HCT116 (cell line): ENCODE measurements at regions not wholly inside any gene's neighbourhood (a gene's known extent, or its start where the extent isn't known, plus 50 kb on each side); places are given as distances from the start of the nearest gene placed in this dataset.

Experiments used
- ATAC-seq: fragments of 200-7000 bp; cut with Tn5 transposase; 2 replicates; pipeline ENCODE4 v1.9.1; 2020; ENCODE audit warnings: mild to moderate bottlenecking, moderate library complexity
- BruUV-seq: library from RNA; stranded (reverse); fragments of 400-500 nt; replicated peaks from 2 replicates; lab custom pipeline; 2021; lab: Mats Ljungman, UMichigan
- CTCF ChIA-PET: fragments of 300-600 bp; sonication (Branson Sonifier 250); formaldehyde crosslinking; loops from one replicate; lab custom pipeline; 2021; ENCODE audit warnings: antibody characterized with exemption; lab: Charles Lee
- POLR2A ChIA-PET: fragments of 300-600, 350-600 bp; sonication (Branson Sonifier 250); formaldehyde crosslinking; loops from one replicate; lab custom pipeline; 2021; ENCODE audit warnings: antibody characterized with exemption; lab: Charles Lee
- RAD21 ChIA-PET, 2 experiments: fragments of 300-600 bp; sonication (Branson Sonifier 250); formaldehyde crosslinking; loops; one replicate each; lab custom pipeline; 2023; ENCODE audit warnings: low total read pairs in 2 of 2; ENCODE audit not compliant: uncharacterized antibody in 2 of 2, unreplicated experiment in 2 of 2, low non-redundant PET in 1 of 2; lab: Charles Lee
- DNase-seq: peaks from one replicate; pipeline ENCODE4 v3.0.0-alpha.2; 2010; ENCODE audit warnings: low read depth, low spot score
- H2AFZ ChIP-seq: fragments of 200-600 bp; shearing (Covaris generic), sonication (generic); 2 replicates; pipeline ENCODE4 v1.6.1; 2017; ENCODE audit warnings: low read depth, mixed run types, mixed read lengths, antibody characterized with exemption, low read length; ENCODE audit not compliant: poor library complexity, severe bottlenecking
- H3K27ac ChIP-seq: 2 replicates; pipeline ENCODE4 v1.5.1; 2012; ENCODE audit warnings: low read depth, low read length
- H3K27me3 ChIP-seq: fragments of 200-600 bp; sonication (generic); 2 replicates; pipeline ENCODE4 v1.6.1; 2016; ENCODE audit warnings: mixed run types, low read length, mixed read lengths; ENCODE audit not compliant: insufficient read depth
- H3K36me3 ChIP-seq, 2 experiments: fragments of 200-500 bp in 1 of 2; fragments of 200-600 bp in 1 of 2; sonication (Bioruptor generic) in 1 of 2; sonication (generic) in 1 of 2; 2 replicates each; pipeline versions ENCODE4 v1.5.1 to v1.6.1; 2014 to 2016; ENCODE audit warnings: low read length in 2 of 2, inconsistent platforms in 1 of 2, mixed read lengths in 1 of 2, mixed run types in 1 of 2; ENCODE audit not compliant: insufficient read depth in 2 of 2, control insufficient read depth in 1 of 2
- H3K4me1 ChIP-seq, 2 experiments: fragments of 200-600 bp in 1 of 2; sonication (generic) in 1 of 2; 2 replicates each; pipeline versions ENCODE4 v1.5.1 to v1.6.1; 2012 to 2017; ENCODE audit warnings: low read length in 2 of 2, inconsistent platforms in 1 of 2, mild to moderate bottlenecking in 1 of 2, mixed read lengths in 1 of 2, mixed run types in 1 of 2, moderate library complexity in 1 of 2; ENCODE audit not compliant: insufficient read depth in 2 of 2, control insufficient read depth in 1 of 2
- H3K4me2 ChIP-seq: fragments of 200-600 bp; sonication (generic); 2 replicates; pipeline ENCODE4 v1.6.1; 2017; ENCODE audit warnings: mixed run types, low read length, mixed read lengths
- H3K4me3 ChIP-seq, 2 experiments: fragments of 200-600 bp in 1 of 2; sonication (generic) in 1 of 2; replicated peaks in 1 of 2; 2 replicates each; pipeline ENCODE4 v1.5.1; 2011 to 2016; ENCODE audit warnings: low read length in 2 of 2, control low read depth in 1 of 2, low read depth in 1 of 2, mild to moderate bottlenecking in 1 of 2, mixed read lengths in 1 of 2, mixed run types in 1 of 2
- H3K79me2 ChIP-seq: fragments of 200-600 bp; sonication (generic); 2 replicates; pipeline ENCODE4 v1.6.1; 2017; ENCODE audit warnings: mild to moderate bottlenecking, mixed run types, low read length, moderate library complexity, mixed read lengths; ENCODE audit not compliant: insufficient read depth
- H3K9ac ChIP-seq: fragments of 200-600 bp; sonication (generic); 2 replicates; pipeline ENCODE4 v1.6.1; 2016; ENCODE audit warnings: low read length, mixed read lengths
- H3K9me2 ChIP-seq: fragments of 200-600 bp; sonication (generic), shearing (Covaris generic); 2 replicates; pipeline ENCODE4 v1.6.1; 2017; ENCODE audit warnings: mixed run types, mild to moderate bottlenecking, moderate library complexity; ENCODE audit not compliant: insufficient read depth
- H3K9me3 ChIP-seq, 2 experiments: fragments of 200-500 bp in 1 of 2; fragments of 200-600 bp in 1 of 2; sonication (Bioruptor generic) in 1 of 2; sonication (generic) in 1 of 2; 2 replicates each; pipeline ENCODE4 v1.6.1; 2014 to 2017; ENCODE audit warnings: low read length in 2 of 2, mixed read lengths in 2 of 2, inconsistent platforms in 1 of 2, low read depth in 1 of 2, mild to moderate bottlenecking in 1 of 2, mixed run types in 1 of 2, moderate library complexity in 1 of 2; ENCODE audit not compliant: control insufficient read depth in 1 of 2, insufficient read depth in 1 of 2
- H4K20me1 ChIP-seq: fragments of 200-600 bp; sonication (generic), shearing (Covaris generic); 2 replicates; pipeline ENCODE4 v1.6.1; 2017; ENCODE audit warnings: mixed run types, mild to moderate bottlenecking, moderate library complexity; ENCODE audit not compliant: insufficient read depth
- RAD21 ChIP-seq: IDR thresholded peaks from 2 replicates; pipeline ENCODE4 v1.6.1; 2012; ENCODE audit warnings: low read depth, mild to moderate bottlenecking
- YY1 ChIP-seq: IDR thresholded peaks from 2 replicates; pipeline ENCODE4 v1.6.1; 2011; ENCODE audit warnings: low read length, low read depth, moderate library complexity, mild to moderate bottlenecking; ENCODE audit not compliant: insufficient replicate concordance; ENCODE audit errors: extremely low read depth
- ZBTB33 ChIP-seq: IDR thresholded peaks from 2 replicates; pipeline ENCODE4 v1.6.1; 2011; ENCODE audit warnings: mild to moderate bottlenecking, low read length, moderate library complexity; ENCODE audit not compliant: insufficient replicate concordance; ENCODE audit errors: extremely low read depth
- intact Hi-C: fragments of 100-400 bp; cut with micrococcal nuclease; formaldehyde crosslinking; loops from 2 replicates; pipeline ENCODE4 v1.10.0; 2022
- TF ChIP-seq, protein P1 (sequence below), 3 experiments: fragments of 200-600 bp in 1 of 3; sonication (generic) in 1 of 3; IDR thresholded peaks in 2 of 3; conservative IDR thresholded peaks in 1 of 3; 2 replicates each; pipeline ENCODE4 v1.5.1; 2012 to 2017; ENCODE audit warnings: low read depth in 2 of 3, low read length in 2 of 3, antibody characterized with exemption in 1 of 3, borderline replicate concordance in 1 of 3, control low read depth in 1 of 3, mild to moderate bottlenecking in 1 of 3, mixed read lengths in 1 of 3, mixed run types in 1 of 3, moderate library complexity in 1 of 3; ENCODE audit not compliant: insufficient read depth in 1 of 3

DNA sequence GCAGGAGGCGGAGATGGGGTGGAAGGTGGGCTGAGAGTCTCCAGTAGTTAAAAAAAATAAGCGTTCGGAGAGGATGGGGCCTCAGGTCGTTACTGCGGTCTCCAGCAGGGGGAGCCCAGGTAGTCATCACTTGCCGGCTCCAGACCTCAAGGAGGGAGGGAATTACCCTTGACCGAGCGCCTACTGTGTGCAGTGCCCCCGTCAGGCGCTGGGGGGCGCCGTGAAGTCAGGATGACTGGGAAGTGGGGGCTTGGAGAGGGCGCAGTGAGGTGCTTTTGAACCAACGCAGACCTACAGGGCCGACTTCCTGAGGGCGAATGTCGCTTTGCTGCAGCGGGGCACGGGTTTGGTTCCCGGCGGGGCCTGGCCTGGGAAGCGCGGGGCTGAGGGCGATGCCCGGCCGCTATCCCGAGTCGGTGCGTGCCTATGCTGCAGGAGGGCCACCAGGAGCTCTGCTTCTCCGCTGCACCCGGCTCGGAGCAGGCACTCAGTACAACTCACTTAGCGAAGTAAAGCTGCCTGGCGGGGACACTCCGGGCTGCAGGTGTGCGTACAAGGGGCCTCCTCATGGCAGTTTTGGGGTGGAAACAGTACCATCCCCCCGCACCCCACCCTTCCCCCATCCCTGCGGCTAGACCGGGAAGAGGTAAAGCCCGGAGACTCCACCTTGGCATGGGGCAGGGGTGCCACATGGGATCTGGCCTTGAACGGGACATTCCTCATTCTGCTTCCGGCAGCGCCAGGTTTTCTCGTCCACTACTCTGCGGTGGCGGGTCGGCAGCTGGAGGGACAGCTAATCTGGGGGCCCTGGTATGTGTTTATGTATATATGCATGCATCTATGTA lies 79.8 kb downstream of the RHCG start:
- DNase-seq, result peak; percentile 71
- Histone ChIP-seq H3K4me3 (no peak overlapping the region), H3K9me3 (no peaks in the 10 kb centered on the region), H3K27ac (no peak overlapping the region), H3K79me2 (no peaks in the 10 kb centered on the region), H3K9ac (no peak overlapping the region), H3K27me3 (peaks cover 4% of the 10 kb centered on the region; the same call in 1 of the 2 replicates), H2AFZ (no peak overlapping the region), H3K4me2 (no peak overlapping the region), H3K36me3 (no peaks in the 10 kb centered on the region), H4K20me1 (no peaks in the 10 kb centered on the region), H3K9me2 (no peaks in the 10 kb centered on the region), H3K4me1 (peaks cover 0 to 4% of the 10 kb centered on the region in 2 experiments; a peak in 2 of 4 replicates)
- intact Hi-C loops, result loop anchor here (1.0 to 5.0 kb wide), 2 partner anchors 14 to 59 kb away; no protein-coding TSS in a partner anchor
- POLR2A ChIA-PET, result no interaction called here
- ATAC-seq, result peak; percentile 87
- RAD21 ChIA-PET, result no interaction called here
- TF ChIP-seq ZBTB33, result no peak
- peak; percentile 65 for TF ChIP-seq RAD21
- TF ChIP-seq, protein P1, sequence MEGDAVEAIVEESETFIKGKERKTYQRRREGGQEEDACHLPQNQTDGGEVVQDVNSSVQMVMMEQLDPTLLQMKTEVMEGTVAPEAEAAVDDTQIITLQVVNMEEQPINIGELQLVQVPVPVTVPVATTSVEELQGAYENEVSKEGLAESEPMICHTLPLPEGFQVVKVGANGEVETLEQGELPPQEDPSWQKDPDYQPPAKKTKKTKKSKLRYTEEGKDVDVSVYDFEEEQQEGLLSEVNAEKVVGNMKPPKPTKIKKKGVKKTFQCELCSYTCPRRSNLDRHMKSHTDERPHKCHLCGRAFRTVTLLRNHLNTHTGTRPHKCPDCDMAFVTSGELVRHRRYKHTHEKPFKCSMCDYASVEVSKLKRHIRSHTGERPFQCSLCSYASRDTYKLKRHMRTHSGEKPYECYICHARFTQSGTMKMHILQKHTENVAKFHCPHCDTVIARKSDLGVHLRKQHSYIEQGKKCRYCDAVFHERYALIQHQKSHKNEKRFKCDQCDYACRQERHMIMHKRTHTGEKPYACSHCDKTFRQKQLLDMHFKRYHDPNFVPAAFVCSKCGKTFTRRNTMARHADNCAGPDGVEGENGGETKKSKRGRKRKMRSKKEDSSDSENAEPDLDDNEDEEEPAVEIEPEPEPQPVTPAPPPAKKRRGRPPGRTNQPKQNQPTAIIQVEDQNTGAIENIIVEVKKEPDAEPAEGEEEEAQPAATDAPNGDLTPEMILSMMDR (IDR thresholded peaks at IDR 0.05 in 2 of 3, conservative IDR thresholded peaks at IDR 0.05 in 1 of 3; ENCODE audit: borderline replicate concordance in 1 of 3, insufficient read depth in 1 of 3, low read depth in 2 of 3, low read length in 2 of 3), result peak; percentile 98 to 99 (median 99)
- TF ChIP-seq YY1, result no peak
- CTCF ChIA-PET, result interaction anchor here (0.9 to 1.9 kb wide), 3 partner anchors 12 to 58 kb away, joined by 3 to 7 read pairs (median 3); no protein-coding TSS in a partner anchor
- BruUV-seq, result no TSS peak
